ENCODE measurements at regions not wholly inside any gene's neighbourhood (a gene's known extent, or its start where the extent isn't known, plus 50 kb on each side); places are given as distances from the start of the nearest gene placed in this dataset.
"Not testable (repeated sequence)": the region's sequence is repeated elsewhere in the genome, so short reads cannot be mapped to it uniquely, and the experiment has no call there.

DNA sequence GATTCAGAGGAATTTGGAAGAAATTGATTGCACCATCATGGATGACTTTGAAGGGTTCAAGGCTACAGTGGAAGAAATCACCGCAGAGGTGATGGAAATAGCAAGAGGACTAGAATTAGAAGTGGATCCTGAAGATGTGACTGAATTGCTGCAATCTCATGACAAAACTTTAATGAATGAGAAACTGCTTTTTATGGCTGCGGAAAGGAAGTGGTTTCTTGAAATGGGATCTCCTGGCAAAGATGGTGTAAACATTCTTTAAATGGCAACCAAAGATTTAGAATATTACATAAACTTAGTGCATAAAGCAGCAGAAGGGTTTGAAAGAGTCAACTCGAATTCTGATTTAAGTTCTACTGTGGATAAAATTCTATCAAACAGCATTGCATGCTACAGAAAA is 698.6 kb downstream of the PLA2G4A start:
- no peak for DNase-seq (ENCODE audit: low spot score)

- DNase-seq (ENCODE audit: low spot score), result no peak
These were observed 709.2 kb downstream of the PLA2G4A start for GRCh38 chr1:187537936-187538335.

DNA sequence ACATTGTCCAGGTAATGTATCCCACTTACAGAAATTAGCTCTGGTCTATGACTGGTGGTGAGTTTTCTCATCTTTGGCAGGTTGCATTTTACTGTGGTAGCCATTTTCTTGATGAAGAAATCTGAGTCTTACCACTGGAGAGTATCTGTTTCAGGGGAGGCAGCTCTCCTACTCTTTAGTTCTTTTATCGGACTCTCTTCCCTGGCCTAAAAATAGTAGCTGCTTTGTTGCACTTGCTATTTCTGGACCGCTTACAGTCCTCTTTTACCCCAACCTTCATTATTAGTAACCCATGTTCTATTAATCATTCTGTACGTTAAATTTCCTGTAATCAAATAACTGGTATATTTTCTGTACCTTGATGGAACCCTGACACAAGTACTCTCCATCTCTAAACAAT is 720.8 kb downstream of the PLA2G4A start:
- no peak for DNase-seq (ENCODE audit: low spot score)

DNA sequence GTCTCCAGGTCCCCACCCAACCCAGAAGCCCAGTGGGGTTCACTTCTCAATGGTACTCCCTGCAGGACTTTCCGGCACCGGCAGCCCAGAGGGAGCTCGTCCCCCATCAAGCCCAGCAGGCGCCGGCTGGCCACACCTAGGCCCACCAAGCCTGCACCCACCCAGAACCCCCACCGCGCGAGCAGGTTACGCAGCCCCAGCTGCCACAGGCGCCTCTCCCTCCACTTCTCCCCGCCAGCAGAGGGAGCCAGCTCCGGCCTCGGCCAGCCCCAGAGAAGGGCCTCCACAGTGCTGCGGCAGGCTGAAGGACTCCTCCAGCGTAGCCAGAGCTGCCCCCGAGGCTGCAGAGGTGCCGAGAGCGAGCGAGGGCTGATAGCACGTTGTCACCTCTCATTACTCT is 722.3 kb downstream of the PLA2G4A start:
- DNase-seq (ENCODE audit: low spot score), result no peak

GRCh38 chr1:187563191-187563590 is 734.4 kb downstream of the PLA2G4A start:
- DNase-seq (ENCODE audit: low spot score), result no peak

- no peak for DNase-seq (ENCODE audit: low spot score)
These were observed 737.6 kb downstream of the PLA2G4A start for GRCh38 chr1:187566354-187566753.

DNA sequence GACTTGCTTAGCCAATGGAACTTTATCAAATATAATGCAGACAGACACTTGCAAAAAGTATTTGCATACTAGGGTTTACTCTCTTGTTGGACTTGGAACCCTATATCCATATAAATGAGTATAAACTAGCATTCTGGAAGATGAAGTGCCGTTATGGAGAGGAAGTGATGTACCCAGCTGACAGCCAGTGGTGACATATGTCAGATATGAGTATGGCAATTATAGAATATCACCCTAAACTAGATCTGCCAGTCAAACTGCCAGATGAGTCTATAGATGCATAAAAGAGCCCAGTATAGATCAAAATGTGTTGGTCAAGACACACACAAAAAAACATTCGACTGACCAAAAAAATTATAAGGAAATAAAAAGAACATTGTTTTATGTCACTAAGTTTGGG is 739.3 kb downstream of the PLA2G4A start:
- DNase-seq (ENCODE audit: low spot score), result no peak

- DNase-seq (ENCODE audit: low spot score), result no peak
These were observed 741.4 kb downstream of the PLA2G4A start for GRCh38 chr1:187570166-187570565.

GRCh38 chr1:187577610-187578009 is 748.9 kb downstream of the PLA2G4A start:
- DNase-seq (ENCODE audit: low spot score), result no peak

DNA sequence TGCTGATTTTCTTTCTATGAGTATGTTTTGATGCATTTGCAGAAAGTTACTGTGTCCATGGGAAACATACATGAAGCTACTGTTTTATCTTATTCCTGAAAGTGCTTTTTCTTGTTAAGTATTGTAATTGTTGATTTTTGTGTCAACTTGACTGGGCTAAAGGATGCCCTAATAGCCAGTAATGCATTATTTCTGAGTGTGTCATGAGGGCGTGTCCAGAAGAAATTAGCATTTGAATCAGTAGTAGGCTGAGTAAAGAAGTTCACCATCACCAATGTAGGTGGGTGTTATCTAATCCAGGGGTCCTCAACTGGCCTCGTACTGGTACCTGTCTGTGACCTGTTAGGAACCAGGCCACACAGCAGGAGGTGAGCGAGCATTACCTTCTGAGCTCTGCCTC is 760.2 kb downstream of the PLA2G4A start:
- no peak for DNase-seq (ENCODE audit: low spot score)

DNA sequence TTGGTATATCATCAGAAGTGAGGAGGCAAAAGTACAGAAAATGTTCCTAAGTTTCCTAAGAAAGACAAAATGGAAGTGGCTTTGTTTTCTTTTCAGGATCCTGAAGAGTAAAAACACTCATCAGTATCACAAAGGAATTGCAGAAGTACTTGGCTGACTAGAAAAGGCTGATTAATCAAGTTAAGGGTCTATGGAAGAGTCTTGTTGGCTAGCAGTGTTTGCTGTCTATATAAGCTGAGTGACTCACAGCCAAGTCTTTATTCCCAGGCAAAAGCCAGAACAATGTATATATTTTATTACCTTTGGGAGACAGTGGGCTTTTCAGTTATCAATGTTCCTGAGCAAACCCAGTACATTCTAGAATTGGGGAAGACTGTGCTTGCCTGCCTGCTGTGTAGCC is 777.0 kb downstream of the PLA2G4A start:
- DNase-seq (ENCODE audit: low spot score), result no peak

GRCh38 chr1:187615853-187616735 is 787.3 kb downstream of the PLA2G4A start:
- not testable (repeated sequence) for DNase-seq (ENCODE audit: low spot score)

GRCh38 chr1:187616830-187617229 is 788.1 kb downstream of the PLA2G4A start:
- DNase-seq (ENCODE audit: low spot score), result not testable (repeated sequence)

DNA sequence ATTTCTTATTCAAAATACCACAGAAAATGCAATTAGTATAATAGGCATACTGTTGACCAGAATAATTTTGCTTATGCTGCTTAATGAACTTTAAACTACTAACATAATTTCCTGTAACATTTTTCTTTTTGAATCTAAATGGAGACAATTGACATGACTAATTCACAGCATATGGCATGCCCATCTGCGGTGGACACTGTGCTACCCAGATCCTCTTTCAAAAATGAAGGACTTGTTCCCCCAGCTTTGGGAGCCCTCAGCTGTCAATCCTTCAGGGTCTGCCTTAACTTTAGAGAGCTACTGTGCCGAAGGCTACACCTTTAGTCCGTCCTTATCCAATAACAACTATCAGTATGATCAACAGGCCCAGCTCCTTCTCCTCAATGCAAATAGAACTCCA is 789.0 kb downstream of the PLA2G4A start:
- DNase-seq (ENCODE audit: low spot score), result no peak

- DNase-seq (ENCODE audit: low spot score), result no peak
These were observed 790.4 kb downstream of the PLA2G4A start for GRCh38 chr1:187619175-187619574.

DNA sequence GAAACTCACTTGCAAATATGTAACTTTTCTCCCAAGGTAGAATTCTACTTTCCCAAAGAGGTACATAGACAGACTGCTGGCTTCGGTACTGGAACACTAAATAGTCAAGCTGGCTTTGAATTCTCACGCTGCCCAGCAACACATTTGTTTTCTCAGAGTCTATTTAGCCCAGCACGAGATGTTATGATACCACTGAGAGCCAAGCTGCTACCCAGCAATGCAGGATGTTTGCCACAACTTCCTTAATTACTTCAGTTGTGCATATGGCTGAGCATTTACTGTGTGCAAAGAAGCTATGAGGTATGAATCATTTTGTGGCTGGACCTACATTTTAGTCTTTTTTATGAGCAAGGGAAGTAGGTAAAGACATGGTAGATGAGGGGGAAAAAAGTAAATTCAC is 793.2 kb downstream of the PLA2G4A start:
- DNase-seq (ENCODE audit: low spot score), result no peak

- DNase-seq (ENCODE audit: low spot score), result no peak
These were observed 793.8 kb downstream of the PLA2G4A start for GRCh38 chr1:187622545-187622944.

DNA sequence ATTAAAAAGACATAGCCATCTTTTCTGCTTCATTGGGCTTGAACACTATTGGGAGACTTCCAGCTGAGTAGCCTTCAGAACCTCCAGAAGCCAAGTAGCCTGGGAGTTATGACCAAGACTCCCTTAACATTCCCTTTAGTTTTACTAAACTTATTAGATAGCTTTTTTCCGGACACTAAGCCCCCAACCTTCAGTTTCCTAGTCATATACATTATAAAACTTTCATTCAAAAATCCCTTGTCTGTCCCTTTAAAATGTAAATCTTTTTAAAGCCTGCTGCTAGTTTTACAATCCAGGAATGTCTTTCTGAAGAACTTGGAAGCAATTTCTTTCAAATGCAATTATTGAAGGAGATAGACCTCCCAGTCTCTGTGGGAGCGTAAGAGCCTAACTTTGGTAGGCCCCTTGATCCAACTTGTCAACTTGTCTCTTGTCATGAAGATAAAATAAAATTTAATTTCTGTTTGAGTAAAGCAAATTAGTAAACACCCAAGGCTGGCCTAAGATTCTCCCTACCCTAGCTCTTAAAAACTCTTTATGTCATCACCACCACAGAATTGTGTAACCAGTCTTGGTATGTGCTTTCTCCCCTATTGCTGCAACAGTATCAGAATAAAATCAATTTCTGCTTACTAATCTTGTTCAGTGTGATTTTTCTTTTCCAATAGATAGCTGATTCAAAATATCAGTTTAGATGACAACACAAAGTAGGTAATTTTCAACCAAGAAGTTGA is 796.2 kb downstream of the PLA2G4A start:
- no peak for DNase-seq (ENCODE audit: low spot score)

DNA sequence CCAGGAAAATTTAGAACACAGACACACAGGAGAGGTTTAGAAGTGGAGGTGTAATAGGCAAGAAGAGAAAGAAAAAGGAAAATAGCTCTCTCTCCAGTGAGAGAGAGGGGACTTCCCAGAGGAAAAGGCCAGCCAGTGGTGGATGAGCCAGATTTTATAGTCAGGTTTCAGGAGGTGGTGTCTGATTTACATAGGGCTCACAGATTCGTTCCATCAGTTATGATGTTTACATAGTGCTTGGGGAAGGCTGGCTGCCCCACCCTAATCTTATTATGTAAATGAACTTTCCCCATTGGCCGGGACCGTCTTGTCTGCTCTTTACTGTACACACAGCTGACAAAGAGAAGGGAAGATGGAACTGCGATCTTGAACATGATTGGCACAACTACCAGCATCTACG is 797.3 kb downstream of the PLA2G4A start:
- no peak for DNase-seq (ENCODE audit: low spot score)

- no peak for DNase-seq (ENCODE audit: low spot score)
These were observed 798.8 kb downstream of the PLA2G4A start for GRCh38 chr1:187627516-187627915.

GRCh38 chr1:187629075-187629474 is 800.3 kb downstream of the PLA2G4A start:
- no peak for DNase-seq (ENCODE audit: low spot score)

GRCh38 chr1:187630653-187631380 is 802.1 kb downstream of the PLA2G4A start:
- no peak for DNase-seq (ENCODE audit: low spot score)

GRCh38 chr1:187631381-187631675 is 802.6 kb downstream of the PLA2G4A start:
- DNase-seq (ENCODE audit: low spot score), result no peak
